HUES64 (cell line): ENCODE measurements at regions not wholly inside any gene's neighbourhood (a gene's known extent, or its start where the extent isn't known, plus 50 kb on each side); places are given as distances from the start of the nearest gene placed in this dataset.
"Not testable (repeated sequence)": the region's sequence is repeated elsewhere in the genome, so short reads cannot be mapped to it uniquely, and the experiment has no call there.

Experiments
- H3K27ac ChIP-seq: 2 replicates; pipeline ENCODE4 v1.7.0; 2013; ENCODE audit warnings: low read depth, low read length, inconsistent platforms
- H3K27me3 ChIP-seq: 2 replicates; pipeline ENCODE4 v1.6.1; 2013; ENCODE audit warnings: mild to moderate bottlenecking, low read length; ENCODE audit not compliant: insufficient read depth
- H3K36me3 ChIP-seq: 2 replicates; pipeline ENCODE4 v1.6.1; 2013; ENCODE audit warnings: mild to moderate bottlenecking, low read length; ENCODE audit not compliant: insufficient read depth
- H3K4me1 ChIP-seq: 2 replicates; pipeline ENCODE4 v1.6.1; 2013; ENCODE audit warnings: mild to moderate bottlenecking, low read length, moderate library complexity; ENCODE audit not compliant: insufficient read depth
- H3K4me3 ChIP-seq: 2 replicates; pipeline ENCODE4 v1.5.1; 2013; ENCODE audit warnings: mild to moderate bottlenecking, low read length, moderate library complexity
- H3K9ac ChIP-seq: 2 replicates; pipeline ENCODE4 v1.6.1; 2013; ENCODE audit warnings: mild to moderate bottlenecking, low read depth, low read length
- H3K9me3 ChIP-seq: 2 replicates; pipeline ENCODE4 v1.6.1; 2013; ENCODE audit warnings: low read depth, low read length; ENCODE audit not compliant: insufficient read depth
- WGBS: fragments of 150-250, 120-280 bp; methylation state at CpG from one replicate; pipeline ENCODE4 v1.1.7; 2013; ENCODE audit warnings: missing lambda C conversion rate; 5-methylcytosine and 5-hydroxymethylcytosine counted together

GRCh38 chr5:30498509-30498908, 695.0 kb upstream of the CDH6 start:
- not testable (repeated sequence) for H3K9ac ChIP-seq, H3K4me1 ChIP-seq, H3K27me3 ChIP-seq, H3K4me3 ChIP-seq, H3K27ac ChIP-seq, H3K36me3 ChIP-seq, H3K9me3 ChIP-seq
- WGBS: 100% methylated on average over 3 of the region's 3 CpGs

- H3K9ac ChIP-seq, H3K27me3 ChIP-seq, H3K4me1 ChIP-seq, H3K4me3 ChIP-seq, H3K27ac ChIP-seq, H3K9me3 ChIP-seq, H3K36me3 ChIP-seq: not testable (repeated sequence)
- 94% methylated on average over 5 of the region's 7 CpGs for WGBS
These were observed 699.4 kb upstream of the CDH6 start for GRCh38 chr5:30494113-30494512.

- H3K9me3 ChIP-seq: peaks cover 22% of the 10 kb centered on the region
- no peaks in the 10 kb centered on the region for H3K4me1 ChIP-seq
- no peaks in the 10 kb centered on the region for H3K36me3 ChIP-seq
- no peak overlapping the region for H3K9ac ChIP-seq
- no peaks in the 10 kb centered on the region for H3K27me3 ChIP-seq
- no peak overlapping the region for H3K27ac ChIP-seq
- H3K4me3 ChIP-seq: no peak overlapping the region
These were observed 714.4 kb upstream of the CDH6 start for GRCh38 chr5:30479104-30479503.

GRCh38 chr5:30475429-30475828, 718.1 kb upstream of the CDH6 start:
- H3K9ac ChIP-seq: no peak overlapping the region
- WGBS: 88% methylated on average over 3 of the region's 4 CpGs
- no peak overlapping the region for H3K27ac ChIP-seq

GRCh38 chr5:30469691-30470090, 723.8 kb upstream of the CDH6 start:
- no peak overlapping the region for H3K4me3 ChIP-seq
- H3K27me3 ChIP-seq: no peaks in the 10 kb centered on the region
- no peaks in the 10 kb centered on the region for H3K36me3 ChIP-seq
- H3K9ac ChIP-seq: no peak overlapping the region
- peaks cover 2% of the 10 kb centered on the region; the same call in 1 of the 2 replicates for H3K9me3 ChIP-seq
- H3K27ac ChIP-seq: no peak overlapping the region
- WGBS: 97% methylated on average over 7 of the region's 7 CpGs
- no peaks in the 10 kb centered on the region for H3K4me1 ChIP-seq

More at GRCh38 chr5:30475429-30475828, 718.1 kb upstream of the CDH6 start:
- H3K36me3 ChIP-seq: no peaks in the 10 kb centered on the region
- no peaks in the 10 kb centered on the region for H3K27me3 ChIP-seq
- H3K9me3 ChIP-seq: peaks cover 22% of the 10 kb centered on the region
- H3K4me3 ChIP-seq: no peak overlapping the region
- H3K4me1 ChIP-seq: no peaks in the 10 kb centered on the region

GRCh38 chr5:30458681-30459080, 734.8 kb upstream of the CDH6 start:
- Histone ChIP-seq H3K27me3 (no peaks in the 10 kb centered on the region), H3K9me3 (peaks cover 3% of the 10 kb centered on the region; the same call in 1 of the 2 replicates), H3K4me3 (no peak overlapping the region), H3K4me1 (no peaks in the 10 kb centered on the region), H3K36me3 (no peaks in the 10 kb centered on the region), H3K27ac (no peak overlapping the region), H3K9ac (no peak overlapping the region)

- not testable (repeated sequence) for H3K27me3 ChIP-seq, H3K9me3 ChIP-seq, H3K4me3 ChIP-seq, H3K9ac ChIP-seq, H3K36me3 ChIP-seq, H3K4me1 ChIP-seq, H3K27ac ChIP-seq
- WGBS: 95% methylated on average over 3 of the region's 3 CpGs
These were observed 738.0 kb upstream of the CDH6 start for GRCh38 chr5:30455484-30455883.

GRCh38 chr5:30453168-30453567, 740.3 kb upstream of the CDH6 start:
- H3K27ac ChIP-seq: no peak overlapping the region
- H3K27me3 ChIP-seq: no peaks in the 10 kb centered on the region
- no peaks in the 10 kb centered on the region for H3K4me1 ChIP-seq
- H3K4me3 ChIP-seq: no peak overlapping the region
- no CpG with 5 or more reads among the region's 1 CpG for WGBS
- no peaks in the 10 kb centered on the region for H3K36me3 ChIP-seq
- no peak overlapping the region for H3K9ac ChIP-seq
- H3K9me3 ChIP-seq: no peaks in the 10 kb centered on the region

GRCh38 chr5:30450153-30450552, 743.3 kb upstream of the CDH6 start:
- Histone ChIP-seq H3K27ac (no peak overlapping the region), H3K9ac (no peak overlapping the region), H3K36me3 (no peaks in the 10 kb centered on the region), H3K4me1 (peaks cover 7% of the 10 kb centered on the region; the same call in 1 of the 2 replicates), H3K27me3 (no peaks in the 10 kb centered on the region), H3K4me3 (no peak overlapping the region), H3K9me3 (no peaks in the 10 kb centered on the region)
- no CpG with 5 or more reads among the region's 1 CpG for WGBS

- Histone ChIP-seq H3K9me3 (no peaks in the 10 kb centered on the region), H3K4me3 (no peak overlapping the region), H3K36me3 (no peaks in the 10 kb centered on the region), H3K27ac (no peak overlapping the region), H3K27me3 (no peaks in the 10 kb centered on the region), H3K4me1 (peaks cover 14% of the 10 kb centered on the region; the same call in 1 of the 2 replicates), H3K9ac (no peak overlapping the region)
- WGBS: 97% methylated on average over 3 of the region's 3 CpGs
These were observed 746.1 kb upstream of the CDH6 start for GRCh38 chr5:30447431-30447830.

- Histone ChIP-seq H3K27ac (no peak overlapping the region), H3K4me3 (no peak overlapping the region), H3K27me3 (no peaks in the 10 kb centered on the region), H3K4me1 (peaks cover 14% of the 10 kb centered on the region; the same call in 1 of the 2 replicates), H3K9ac (no peak overlapping the region), H3K9me3 (no peaks in the 10 kb centered on the region), H3K36me3 (no peaks in the 10 kb centered on the region)
- 100% methylated on average over 1 of the region's 1 CpG for WGBS
These were observed 747.0 kb upstream of the CDH6 start for GRCh38 chr5:30446456-30446855.

GRCh38 chr5:30438785-30439184, 754.7 kb upstream of the CDH6 start:
- no peak overlapping the region for H3K9ac ChIP-seq
- no peak overlapping the region for H3K27ac ChIP-seq
- no peaks in the 10 kb centered on the region for H3K27me3 ChIP-seq
- H3K4me1 ChIP-seq: no peaks in the 10 kb centered on the region; the same call in 1 of the 2 replicates
- no CpG with 5 or more reads among the region's 1 CpG for WGBS
- H3K9me3 ChIP-seq: 0 out of 2 replicates have a peak, but pooled peaks cover 6% of the 10 kb centered on the region
- H3K36me3 ChIP-seq: no peaks in the 10 kb centered on the region
- H3K4me3 ChIP-seq: no peak overlapping the region
